LoVo (cell line): ENCODE measurements at regions not wholly inside any gene's neighbourhood (a gene's known extent, or its start where the extent isn't known, plus 50 kb on each side); places are given as distances from the start of the nearest gene placed in this dataset.
"Not testable (repeated sequence)": the region's sequence is repeated elsewhere in the genome, so short reads cannot be mapped to it uniquely, and the experiment has no call there.

Experiments used
- DNase-seq: peaks from one replicate; pipeline ENCODE4 v3.0.0-alpha.2; 2016; ENCODE audit warnings: low spot score

GRCh38 chr3:197430934-197431333 is 124.8 kb downstream of the BDH1 start:
- DNase-seq: no peak

DNA sequence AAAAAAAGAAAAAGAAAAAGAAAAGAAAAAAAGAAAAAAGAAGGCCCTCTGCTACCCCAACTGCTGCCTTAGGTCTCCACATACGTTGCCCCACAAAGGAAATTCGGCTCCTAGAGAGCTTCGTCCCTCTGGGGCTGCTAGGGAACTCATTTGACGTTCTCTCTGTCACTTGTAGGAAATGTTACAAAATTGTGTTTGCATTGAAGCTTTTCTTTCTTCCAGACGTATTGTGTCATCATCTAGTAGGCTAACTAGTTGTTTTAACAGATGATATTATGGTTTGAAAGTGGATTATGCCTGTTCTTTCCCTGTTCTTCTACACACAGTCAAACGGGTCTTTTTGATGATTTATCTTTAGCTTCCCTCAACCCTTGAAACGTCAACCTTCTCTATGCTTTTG is 125.3 kb downstream of the BDH1 start:
- DNase-seq: no peak

GRCh38 chr3:197428952-197429351 is 126.8 kb downstream of the BDH1 start:
- no peak for DNase-seq

DNA sequence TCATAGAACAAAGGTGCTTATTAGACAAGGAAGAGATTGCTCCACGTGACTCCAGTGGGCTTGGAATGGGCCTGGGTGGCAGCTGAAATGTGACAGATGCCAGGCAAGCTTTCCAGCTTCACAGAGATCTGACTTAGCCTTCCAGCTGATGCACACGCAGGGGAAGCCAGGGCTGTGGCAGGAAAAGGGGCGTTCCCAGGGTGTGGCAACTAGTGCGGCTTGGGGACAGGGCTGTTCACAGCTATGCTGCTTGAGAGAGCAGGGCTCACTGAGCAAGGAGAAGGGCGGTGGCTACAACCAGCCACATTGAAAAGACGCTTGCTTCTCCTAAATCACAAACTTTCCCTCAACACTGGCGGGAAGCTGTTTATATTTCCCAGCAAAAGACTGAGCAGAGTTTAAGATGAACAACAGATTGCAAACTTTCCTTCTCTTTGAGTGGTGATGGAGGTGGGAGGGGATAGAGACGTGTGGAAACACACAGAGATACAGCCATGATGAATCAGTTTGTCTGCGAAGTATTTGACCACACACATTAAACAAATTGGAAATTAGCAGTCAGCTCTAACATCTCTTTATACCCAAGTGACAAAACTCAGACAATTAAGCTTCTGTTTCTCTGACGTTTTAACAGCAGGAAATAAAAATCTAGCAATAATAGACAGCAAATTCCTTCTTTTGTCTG is 127.5 kb downstream of the BDH1 start:
- DNase-seq: peak; percentile 79

GRCh38 chr3:197427021-197427420 is 128.6 kb upstream of the DLG1 start:
- DNase-seq: no peak

DNA sequence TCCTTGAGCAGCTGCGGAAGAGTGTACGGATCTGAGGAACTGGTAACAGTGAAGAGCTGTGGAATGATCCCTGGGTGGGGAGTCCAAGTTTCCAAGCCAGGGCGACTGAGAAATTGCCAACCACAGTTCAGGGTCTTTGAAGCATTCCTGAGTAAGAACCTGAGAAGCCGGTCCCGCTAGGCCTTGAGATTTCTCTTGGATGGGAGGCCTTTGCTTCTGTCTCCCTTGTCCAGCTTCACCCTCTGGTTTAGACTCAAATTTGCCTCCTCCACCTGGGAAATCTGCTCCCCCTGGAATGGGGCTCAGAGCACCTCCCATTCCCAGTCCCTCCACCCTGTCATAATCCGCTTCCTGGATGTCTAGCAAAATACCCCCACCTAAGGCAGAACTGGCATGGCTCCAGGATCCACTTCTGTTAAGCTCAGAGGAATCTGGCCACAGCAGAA is 127.7 kb upstream of the DLG1 start:
- no peak for DNase-seq

DNA sequence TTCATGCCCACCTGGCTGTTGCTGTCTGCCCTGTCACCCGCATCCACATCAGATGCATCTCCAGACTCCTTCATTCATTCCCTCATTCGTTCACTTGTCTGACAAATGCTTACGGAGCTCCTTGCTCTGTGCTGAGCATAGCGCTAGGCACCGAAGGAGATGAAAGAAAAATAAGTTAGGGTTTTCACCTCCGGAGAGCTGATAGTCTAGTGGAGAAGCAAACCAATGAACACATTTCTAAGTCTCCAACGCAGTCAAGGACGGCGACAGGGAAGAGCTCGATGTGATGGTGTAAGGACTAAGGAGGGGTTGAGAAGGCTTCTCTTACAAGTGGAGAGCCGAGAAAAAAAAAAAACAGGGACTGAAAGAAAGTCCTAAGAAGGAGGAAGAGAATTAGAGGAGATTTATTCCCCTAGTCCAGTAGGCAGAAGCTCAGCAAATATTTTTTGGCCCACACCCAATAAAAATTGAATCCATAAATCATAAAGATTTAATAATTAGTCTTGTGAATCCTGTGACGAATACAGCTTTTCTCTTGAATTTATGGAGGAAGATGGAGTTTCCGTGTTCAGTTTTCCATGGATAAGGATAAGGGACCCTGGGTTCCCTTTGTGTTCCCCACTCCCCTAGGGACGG is 127.2 kb upstream of the DLG1 start:
- no peak for DNase-seq

GRCh38 chr3:197424674-197425484 is 126.5 kb upstream of the DLG1 start:
- no peak for DNase-seq

DNA sequence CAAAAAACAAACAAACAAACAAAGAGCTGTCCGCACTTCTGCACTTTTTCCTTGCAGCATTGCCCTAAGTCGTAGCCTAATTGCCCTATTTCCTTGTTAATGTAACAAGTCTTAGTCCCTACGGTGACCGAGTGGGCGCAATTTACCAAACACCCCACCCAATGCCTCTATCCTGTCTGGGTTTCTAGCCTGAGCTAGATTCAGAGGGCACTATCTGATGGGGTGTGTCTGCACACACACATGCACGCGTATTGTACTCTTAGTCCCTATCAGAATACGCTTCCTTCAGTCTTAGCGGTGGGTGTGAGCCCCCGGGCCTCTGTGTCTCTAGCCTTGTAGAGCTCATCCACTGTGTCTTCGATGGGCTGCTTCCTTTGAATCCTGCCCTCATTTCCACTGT is 125.9 kb upstream of the DLG1 start:
- no peak for DNase-seq

DNA sequence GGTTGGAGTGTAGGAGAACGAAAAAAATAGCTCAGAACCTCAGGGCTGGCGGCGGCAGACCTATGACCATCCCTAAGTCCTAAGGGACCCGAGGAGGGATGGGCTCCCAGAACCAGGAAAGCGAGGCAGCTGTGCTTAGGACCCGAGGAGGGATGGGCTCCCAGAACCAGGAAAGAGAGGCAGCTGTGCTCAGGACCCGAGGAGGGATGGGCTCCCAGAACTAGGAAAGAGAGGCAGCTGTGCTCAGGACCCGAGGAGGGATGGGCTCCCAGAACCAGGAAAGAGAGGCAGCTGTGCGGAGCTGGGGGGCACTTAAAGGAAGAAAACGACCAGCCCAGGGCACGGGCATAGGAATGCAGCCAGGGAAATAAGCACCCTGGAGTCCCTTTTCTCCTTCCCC is 125.0 kb upstream of the DLG1 start:
- DNase-seq: no peak

DNA sequence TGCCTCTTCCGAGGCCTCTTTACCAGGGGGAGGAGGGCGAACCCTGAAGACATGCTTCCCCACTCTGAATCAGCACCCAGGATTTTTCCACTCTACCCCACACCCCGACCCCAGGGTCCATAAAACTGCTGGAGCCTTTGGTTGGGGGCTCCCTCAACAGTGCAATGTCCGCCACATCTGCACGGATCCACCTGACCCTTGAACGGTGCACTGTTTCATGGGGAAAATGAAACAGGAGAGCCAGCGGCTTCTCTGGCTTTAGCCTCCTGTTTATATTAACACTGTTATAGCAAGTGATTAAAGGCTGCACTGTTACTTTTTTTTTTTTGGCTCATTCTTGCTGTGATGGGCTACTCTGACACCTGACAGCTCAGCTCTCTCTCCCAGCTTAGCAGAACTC is 124.1 kb upstream of the DLG1 start:
- DNase-seq: no peak

- DNase-seq: no peak
These were observed 122.6 kb upstream of the DLG1 start for GRCh38 chr3:197421021-197421420.

DNA sequence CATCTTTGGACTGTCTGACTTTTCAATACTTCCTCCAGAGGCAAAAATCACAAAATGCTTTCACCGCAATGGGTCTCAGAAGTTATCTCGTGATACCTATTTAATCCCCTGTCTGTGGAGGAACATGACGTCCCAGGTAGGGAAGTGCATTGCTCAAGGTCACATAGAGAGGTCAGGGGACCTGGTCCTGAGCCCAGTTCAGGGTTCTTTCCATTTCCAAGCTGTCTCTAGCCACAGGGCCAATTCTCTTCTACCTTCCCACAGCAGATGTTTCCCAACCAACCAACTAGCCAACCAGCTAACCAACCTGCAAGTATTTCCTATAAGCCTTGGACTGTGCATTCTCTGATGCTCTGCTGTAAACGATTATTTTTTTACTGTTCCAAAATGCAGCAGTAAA is 122.2 kb upstream of the DLG1 start:
- no peak for DNase-seq

DNA sequence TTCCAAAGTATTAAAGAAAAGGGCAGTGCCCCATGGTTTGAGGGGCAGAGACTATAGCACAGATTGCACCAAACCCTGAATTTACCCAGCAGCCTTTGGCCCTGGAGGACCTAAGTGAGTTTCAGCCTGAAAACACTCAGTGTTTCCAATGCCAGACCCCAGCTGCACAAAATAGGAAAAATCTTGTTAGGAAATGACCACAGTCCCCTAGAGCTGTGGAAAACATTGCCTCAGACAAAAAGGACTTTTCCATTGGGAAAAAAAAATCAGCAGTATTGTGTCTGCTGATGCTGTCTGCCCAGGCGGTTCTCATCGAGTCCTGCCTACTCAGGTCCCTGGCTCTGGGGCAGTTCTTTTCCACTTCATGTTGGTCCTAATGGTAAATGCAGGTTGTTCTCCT is 121.7 kb upstream of the DLG1 start:
- DNase-seq: no peak

DNA sequence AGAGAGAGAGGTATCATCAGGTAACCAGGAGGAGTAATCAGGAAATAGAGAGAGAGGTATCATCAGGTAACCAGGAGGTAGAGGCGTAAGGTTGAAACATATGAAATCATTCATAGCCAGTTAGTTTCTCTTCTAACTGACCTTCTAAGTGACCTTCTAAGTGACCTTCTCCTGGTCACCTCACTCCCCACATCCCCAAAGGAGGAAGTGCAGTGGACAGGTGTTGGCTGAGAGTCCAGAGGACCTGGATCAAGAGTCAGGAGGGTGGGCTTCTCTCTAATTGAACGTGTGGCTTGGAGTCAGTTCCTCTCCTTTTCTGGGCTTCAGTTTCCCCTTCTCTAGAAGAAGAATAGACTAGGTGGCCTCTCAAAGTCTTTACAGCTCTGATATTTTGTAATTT is 121.3 kb upstream of the DLG1 start:
- DNase-seq: no peak

DNA sequence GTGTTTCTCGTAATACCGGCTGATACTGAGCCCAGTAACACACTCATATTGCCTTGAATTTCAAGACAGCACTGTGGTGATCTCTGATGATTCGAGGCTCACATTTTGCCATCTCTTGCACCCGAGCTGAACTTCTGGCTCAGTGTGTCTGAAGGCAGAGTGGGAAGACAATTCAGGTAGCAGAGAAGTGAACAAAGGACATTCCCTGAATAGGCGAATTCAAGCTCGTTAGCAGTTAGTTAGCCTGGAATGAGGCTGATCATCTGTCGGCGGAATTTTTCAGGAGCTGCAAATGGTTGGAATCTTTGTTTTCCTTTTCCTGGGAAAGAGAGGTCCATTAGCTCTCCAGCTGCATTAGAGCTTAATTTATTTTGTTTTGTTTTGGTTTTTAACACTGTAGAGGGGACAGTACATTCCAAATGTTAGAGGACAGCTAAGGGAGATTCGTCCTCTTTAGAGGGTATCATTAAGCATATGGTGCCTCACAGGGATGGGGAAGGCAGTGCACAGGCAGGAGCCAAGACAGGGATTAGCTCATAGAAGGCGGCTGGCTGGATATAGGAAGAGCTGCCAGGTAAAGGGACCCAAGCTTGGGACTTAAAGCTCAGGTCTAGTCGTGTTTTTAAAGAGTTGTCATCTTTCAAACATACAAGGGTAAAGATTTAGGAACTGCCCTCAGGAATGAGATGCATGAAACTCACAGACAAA is 119.7 kb upstream of the DLG1 start:
- DNase-seq: no peak

DNA sequence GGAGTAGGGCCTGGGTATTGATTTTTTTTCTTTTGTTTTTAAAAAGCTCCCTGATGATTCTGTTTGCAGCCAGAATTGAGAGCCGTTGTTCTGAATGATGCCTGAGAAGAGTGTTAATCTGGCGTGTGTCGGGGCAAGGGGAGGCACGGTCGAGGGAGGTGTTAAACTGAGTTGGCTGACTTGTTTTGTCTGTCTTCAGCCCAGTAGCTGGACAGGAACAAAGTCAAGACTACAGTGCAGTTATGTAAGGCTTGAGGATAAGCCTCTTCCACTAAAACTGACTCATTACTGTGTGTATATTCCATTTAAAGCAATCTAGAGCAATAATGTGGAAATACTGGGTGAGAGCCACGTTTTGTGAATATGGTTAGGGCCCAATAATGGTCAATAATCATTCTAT is 119.0 kb upstream of the DLG1 start:
- no peak for DNase-seq

GRCh38 chr3:197411899-197412298 is 113.5 kb upstream of the DLG1 start:
- not testable (repeated sequence) for DNase-seq

DNA sequence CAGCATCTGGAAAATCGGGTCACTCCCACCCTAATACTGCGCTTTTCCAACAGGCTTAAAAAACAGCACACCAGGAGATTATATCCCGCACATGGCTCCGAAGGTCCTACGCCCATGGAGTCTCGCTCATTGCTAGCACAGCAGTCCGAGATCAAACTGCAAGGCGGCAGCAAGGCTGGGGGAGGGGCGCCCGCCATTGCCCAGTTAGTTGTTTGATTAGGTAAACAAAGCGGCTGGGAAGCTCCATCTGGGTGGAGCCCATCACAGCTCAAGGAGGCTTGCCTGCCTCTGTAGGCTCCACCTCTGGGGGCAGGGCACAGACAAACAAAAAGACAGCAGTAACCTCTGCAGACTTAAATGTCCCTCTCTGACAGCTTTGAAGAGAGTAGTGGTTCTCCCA is 111.8 kb upstream of the DLG1 start:
- not testable (repeated sequence) for DNase-seq

- no peak for DNase-seq
These were observed 110.0 kb upstream of the DLG1 start for GRCh38 chr3:197408177-197408957.

DNA sequence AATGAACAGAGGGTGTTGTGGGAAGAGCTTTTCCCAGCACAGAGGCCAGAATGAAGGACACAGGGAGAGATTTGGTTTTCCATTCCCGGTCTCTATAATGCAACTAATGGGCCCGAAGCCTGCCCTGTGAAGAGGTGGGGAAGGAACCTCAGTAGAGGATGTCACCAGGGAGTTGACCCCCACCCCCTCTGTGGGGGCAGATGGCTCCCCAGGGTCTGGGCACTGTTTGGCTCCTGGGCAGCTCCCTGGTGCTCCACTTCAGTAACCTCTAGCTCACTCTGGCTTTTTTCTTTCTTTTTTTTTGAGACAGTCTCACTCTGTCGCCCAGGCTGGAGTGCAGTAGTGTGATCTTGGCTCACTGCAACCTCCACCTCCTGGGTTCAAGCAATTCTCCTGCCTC is 109.1 kb upstream of the DLG1 start:
- no peak for DNase-seq

GRCh38 chr3:197407053-197407452 is 108.6 kb upstream of the DLG1 start:
- DNase-seq: no peak
